Upper lobe of left lung (tissue), 6 donors: ENCODE measurements at regions not wholly inside any gene's neighbourhood (a gene's known extent, or its start where the extent isn't known, plus 50 kb on each side); places are given as distances from the start of the nearest gene placed in this dataset.
"Not testable (repeated sequence)": the region's sequence is repeated elsewhere in the genome, so short reads cannot be mapped to it uniquely, and the experiment has no call there.

Experiments
- ATAC-seq, 2 donors: fragments of 200-7000 bp; cut with Tn5 transposase; one replicate each; pipeline ENCODE4 v1.9.1; 2022; ENCODE audit warnings: mild to moderate bottlenecking in 2 of 2, moderate library complexity in 2 of 2; ENCODE audit not compliant: low FRiP score in 2 of 2
- DNase-seq, 2 donors: peaks; one replicate each; pipeline ENCODE4 v3.0.0-alpha.2; 2019 to 2020
- H3K27ac ChIP-seq, 4 donors: fragments of 200-600 bp; sonication (generic); one replicate each; pipeline ENCODE4 v1.5.1; 2016 to 2019
- H3K27me3 ChIP-seq, 4 donors: fragments of 200-600 bp; sonication (generic); one replicate each; pipeline ENCODE4 v1.5.1; 2017 to 2019
- H3K36me3 ChIP-seq, 4 donors: fragments of 200-600 bp; sonication (generic); one replicate each; pipeline ENCODE4 v1.5.1; 2016 to 2019
- H3K4me1 ChIP-seq, 4 donors: fragments of 200-600 bp; sonication (generic); one replicate each; pipeline ENCODE4 v1.5.1; 2018 to 2019
- H3K4me3 ChIP-seq, 4 donors: fragments of 200-600 bp; sonication (generic); one replicate each; pipeline ENCODE4 v1.5.1; 2017 to 2019; ENCODE audit warnings: mild to moderate bottlenecking in 2 of 4, moderate library complexity in 1 of 4
- H3K9me3 ChIP-seq, 4 donors: fragments of 200-600 bp; sonication (generic); one replicate each; pipeline ENCODE4 v1.5.1; 2018 to 2019
- EP300 ChIP-seq, 4 donors: sonication (generic); formaldehyde crosslinking; IDR thresholded peaks; one replicate each; pipeline ENCODE4 v1.5.1; 2017; ENCODE audit warnings: antibody characterized with exemption in 4 of 4, control low read depth in 2 of 4
- POLR2A ChIP-seq, 4 donors: fragments of 450-650 bp; IDR thresholded peaks; one replicate each; pipeline ENCODE4 v1.5.1; 2016 to 2017; ENCODE audit warnings: antibody characterized with exemption in 4 of 4, mild to moderate bottlenecking in 2 of 4
- POLR2AphosphoS5 ChIP-seq, 2 donors: sonication (generic); formaldehyde crosslinking; IDR thresholded peaks; one replicate each; pipeline ENCODE4 v1.5.1; 2017; ENCODE audit warnings: antibody characterized with exemption in 2 of 2
- WGBS, 2 donors: methylation state at CpG; one replicate each; pipeline ENCODE4 v1.1.5; 2017 to 2018; 5-methylcytosine and 5-hydroxymethylcytosine counted together
- TF ChIP-seq, protein P1 (sequence below), 6 experiments: fragments of 450-650 bp in 4 of 6; fragments of 200-600 bp in 2 of 6; sonication (generic) in 2 of 6; IDR thresholded peaks; one replicate each; pipeline ENCODE4 v1.5.1; 2016 to 2019; ENCODE audit warnings: antibody characterized with exemption in 6 of 6
- donor health status: DM: no; HTN: no; CAD: no; lungs with moderate emphysema.
- donor health status: DM: no; HTN: yes; CAD: no; lungs with severe emphysema.

DNA sequence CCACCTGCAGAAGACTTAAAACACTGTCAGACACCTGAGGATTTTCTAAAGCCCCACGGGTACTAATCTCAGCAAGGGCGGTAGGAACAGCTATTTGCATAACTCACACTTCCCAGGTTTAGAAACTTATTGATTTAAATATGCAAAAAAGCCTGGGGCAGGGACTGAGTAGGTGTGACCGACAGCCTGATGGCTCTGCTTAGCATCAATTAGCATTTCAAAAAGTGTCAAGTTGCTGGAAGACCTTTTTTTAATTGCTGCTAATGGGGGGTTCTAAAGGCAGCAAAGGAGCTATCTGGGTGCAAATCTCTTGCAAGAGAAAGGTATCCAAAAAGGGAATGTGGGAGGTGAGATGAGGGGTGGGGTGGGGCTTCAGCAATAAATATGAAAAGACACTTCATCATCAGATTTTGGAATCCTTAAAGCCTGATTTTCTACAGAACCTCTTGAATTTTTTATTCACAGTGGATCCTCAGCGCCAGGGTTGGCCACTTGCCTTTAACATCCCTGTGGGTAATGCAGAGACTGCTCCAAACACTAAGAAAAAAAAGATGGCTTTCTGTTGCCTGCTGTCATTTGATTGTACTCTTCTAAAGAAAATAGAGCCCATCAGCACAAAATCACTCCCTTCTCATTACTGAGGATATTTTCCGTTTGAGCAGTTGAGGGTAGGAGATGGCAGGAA is 121.1 kb upstream of the RMP24 start:
- H3K27me3 ChIP-seq: no peaks in the 10 kb centered on the region
- H3K4me3 ChIP-seq: no peak overlapping the region
- H3K27ac ChIP-seq: no peak overlapping the region
- no peak for DNase-seq
- TF ChIP-seq POLR2A (IDR thresholded peaks at IDR 0.05) (no peak), EP300 (IDR thresholded peaks at IDR 0.05) (no peak), POLR2AphosphoS5 (IDR thresholded peaks at IDR 0.05) (no peak)
- TF ChIP-seq, protein P1, sequence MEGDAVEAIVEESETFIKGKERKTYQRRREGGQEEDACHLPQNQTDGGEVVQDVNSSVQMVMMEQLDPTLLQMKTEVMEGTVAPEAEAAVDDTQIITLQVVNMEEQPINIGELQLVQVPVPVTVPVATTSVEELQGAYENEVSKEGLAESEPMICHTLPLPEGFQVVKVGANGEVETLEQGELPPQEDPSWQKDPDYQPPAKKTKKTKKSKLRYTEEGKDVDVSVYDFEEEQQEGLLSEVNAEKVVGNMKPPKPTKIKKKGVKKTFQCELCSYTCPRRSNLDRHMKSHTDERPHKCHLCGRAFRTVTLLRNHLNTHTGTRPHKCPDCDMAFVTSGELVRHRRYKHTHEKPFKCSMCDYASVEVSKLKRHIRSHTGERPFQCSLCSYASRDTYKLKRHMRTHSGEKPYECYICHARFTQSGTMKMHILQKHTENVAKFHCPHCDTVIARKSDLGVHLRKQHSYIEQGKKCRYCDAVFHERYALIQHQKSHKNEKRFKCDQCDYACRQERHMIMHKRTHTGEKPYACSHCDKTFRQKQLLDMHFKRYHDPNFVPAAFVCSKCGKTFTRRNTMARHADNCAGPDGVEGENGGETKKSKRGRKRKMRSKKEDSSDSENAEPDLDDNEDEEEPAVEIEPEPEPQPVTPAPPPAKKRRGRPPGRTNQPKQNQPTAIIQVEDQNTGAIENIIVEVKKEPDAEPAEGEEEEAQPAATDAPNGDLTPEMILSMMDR (IDR thresholded peaks at IDR 0.05): no peak
- no peaks in the 10 kb centered on the region for H3K9me3 ChIP-seq
- no peaks in the 10 kb centered on the region for H3K4me1 ChIP-seq
- H3K36me3 ChIP-seq: no peaks in the 10 kb centered on the region
- WGBS, 2 donors: 38 to 56% methylated on average over 5 of the region's 5 CpGs
- ATAC-seq: no peak

DNA sequence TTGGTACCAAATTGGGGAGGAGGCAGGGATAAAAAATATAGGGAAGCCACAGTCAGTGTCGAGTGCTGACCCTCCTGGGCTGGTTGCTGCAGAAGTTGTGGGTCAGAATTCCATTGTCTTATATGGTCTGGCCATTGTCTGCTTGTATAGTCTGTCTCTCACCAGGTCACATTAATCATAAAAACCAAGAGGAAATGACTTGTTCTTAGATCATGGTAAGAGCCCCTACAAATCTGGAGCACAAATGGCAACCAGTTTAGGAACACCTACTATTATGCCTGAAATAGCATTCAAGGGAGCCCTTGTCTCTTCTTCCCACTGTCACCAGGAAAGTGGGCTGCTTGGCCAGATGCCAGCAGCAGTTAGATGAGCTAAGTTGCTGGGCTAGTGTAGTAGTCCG is 119.7 kb upstream of the RMP24 start:
- Histone ChIP-seq H3K4me3 (no peak overlapping the region), H3K27me3 (no peaks in the 10 kb centered on the region), H3K27ac (no peak overlapping the region), H3K9me3 (no peaks in the 10 kb centered on the region), H3K4me1 (no peaks in the 10 kb centered on the region), H3K36me3 (no peaks in the 10 kb centered on the region)
- no peak for DNase-seq
- ATAC-seq: no peak
- TF ChIP-seq POLR2AphosphoS5 (IDR thresholded peaks at IDR 0.05) (no peak), EP300 (IDR thresholded peaks at IDR 0.05) (no peak), POLR2A (IDR thresholded peaks at IDR 0.05) (no peak)
- 68 to 73% methylated on average over 2 of the region's 2 CpGs for WGBS, 2 donors

DNA sequence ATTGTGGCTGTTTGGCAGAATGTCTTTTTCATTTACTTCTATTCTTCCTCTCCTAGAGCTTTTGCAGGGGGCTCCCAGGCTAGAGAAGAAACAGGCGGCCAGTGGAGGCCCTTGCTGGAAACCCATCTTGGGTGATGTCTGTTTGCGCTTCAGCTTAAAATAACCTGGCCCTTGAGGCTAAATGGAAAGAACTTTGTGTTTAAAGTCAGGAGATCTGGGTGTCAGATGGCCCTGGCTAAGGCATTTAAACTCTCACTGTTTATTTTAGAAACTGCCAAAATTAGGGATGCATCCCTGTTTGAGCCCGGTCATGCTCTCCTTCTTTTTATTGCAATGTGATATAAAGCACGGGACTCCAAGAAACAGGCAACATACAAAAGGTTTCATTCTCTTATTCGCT is 118.4 kb upstream of the RMP24 start:
- no peak for ATAC-seq
- H3K27ac ChIP-seq: no peak overlapping the region
- no peaks in the 10 kb centered on the region for H3K36me3 ChIP-seq
- no peak for DNase-seq
- no peak overlapping the region for H3K4me3 ChIP-seq
- TF ChIP-seq POLR2A (IDR thresholded peaks at IDR 0.05) (no peak), EP300 (IDR thresholded peaks at IDR 0.05) (no peak), POLR2AphosphoS5 (IDR thresholded peaks at IDR 0.05) (no peak)
- TF ChIP-seq, protein P1 (IDR thresholded peaks at IDR 0.05): no peak
- no peaks in the 10 kb centered on the region for H3K9me3 ChIP-seq
- no peaks in the 10 kb centered on the region for H3K4me1 ChIP-seq
- H3K27me3 ChIP-seq: no peaks in the 10 kb centered on the region
- WGBS, 2 donors: 87 to 92% methylated on average over 5 of the region's 5 CpGs

DNA sequence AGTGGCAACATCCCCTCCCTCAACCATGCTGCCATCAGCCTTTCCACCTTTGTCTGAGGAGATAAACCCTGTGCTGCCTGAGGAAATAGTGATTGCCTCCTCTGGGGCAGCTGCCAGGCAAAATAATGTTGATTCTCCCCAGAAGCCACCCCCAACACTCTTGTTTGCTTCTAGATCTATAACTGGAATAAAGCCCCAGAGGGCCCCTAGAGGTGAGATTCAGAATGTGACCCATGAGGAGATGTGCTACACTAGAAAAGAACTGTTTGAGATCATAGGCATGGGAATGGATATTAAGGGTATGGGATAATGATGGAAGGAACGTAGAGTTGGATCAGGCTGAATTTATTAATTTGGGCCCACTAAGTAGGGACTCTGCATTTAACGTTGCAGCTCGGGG is 116.3 kb upstream of the RMP24 start:
- Histone ChIP-seq H3K4me1 (no peaks in the 10 kb centered on the region), H3K36me3 (no peaks in the 10 kb centered on the region), H3K4me3 (no peak overlapping the region), H3K27me3 (no peaks in the 10 kb centered on the region), H3K9me3 (no peaks in the 10 kb centered on the region), H3K27ac (no peak overlapping the region)
- ATAC-seq (no peak), DNase-seq (no peak)
- TF ChIP-seq POLR2A (IDR thresholded peaks at IDR 0.05) (no peak), POLR2AphosphoS5 (IDR thresholded peaks at IDR 0.05) (no peak)
- TF ChIP-seq, protein P1 (IDR thresholded peaks at IDR 0.05): no peak
- WGBS, 2 donors: 78 to 94% methylated on average over 3 of the region's 3 CpGs

DNA sequence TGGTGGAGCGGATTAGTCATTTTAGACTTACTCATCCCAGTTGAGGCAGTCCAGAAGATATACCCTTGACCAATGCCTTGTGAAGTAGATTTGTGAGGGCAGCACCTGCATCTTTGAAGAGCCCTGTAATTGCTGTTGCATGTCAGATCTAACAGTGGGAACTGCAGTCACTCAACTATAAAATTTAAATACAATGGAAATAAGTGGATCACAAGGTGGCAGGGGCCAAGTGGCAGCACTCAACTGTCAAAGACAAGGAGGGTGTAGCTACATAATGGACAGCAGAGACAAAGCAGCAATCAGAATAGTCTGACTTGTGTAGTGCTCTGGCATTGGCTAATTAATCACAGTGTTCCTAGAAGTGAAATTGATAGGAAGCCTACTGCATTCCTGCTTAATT is 115.8 kb upstream of the RMP24 start:
- not testable (repeated sequence) for H3K36me3 ChIP-seq, H3K4me3 ChIP-seq, H3K27me3 ChIP-seq, H3K27ac ChIP-seq, H3K4me1 ChIP-seq, ATAC-seq, H3K9me3 ChIP-seq, DNase-seq
- 46 to 53% methylated on average over 1 of the region's 1 CpG for WGBS, 2 donors

DNA sequence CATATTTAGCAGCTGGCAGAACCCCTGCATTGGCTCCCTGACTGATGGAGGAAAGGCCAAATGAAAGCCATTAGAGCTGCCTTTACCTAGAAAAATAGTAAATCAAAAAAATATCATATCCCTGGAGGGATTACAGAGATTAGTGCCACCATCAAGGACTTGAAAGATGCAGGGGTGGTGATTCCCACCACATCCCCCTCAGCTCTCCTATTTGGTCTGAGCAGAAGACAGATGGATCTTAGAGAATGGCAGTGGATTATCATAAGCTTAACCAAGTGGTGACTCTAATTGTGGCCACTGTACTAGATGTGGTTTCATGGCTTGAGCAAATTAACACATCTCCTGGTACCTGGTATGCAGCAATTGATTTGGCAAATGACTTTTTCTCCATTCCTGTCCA is 114.9 kb upstream of the RMP24 start:
- not testable (repeated sequence) for H3K9me3 ChIP-seq, H3K4me3 ChIP-seq, DNase-seq, H3K27ac ChIP-seq, ATAC-seq, H3K36me3 ChIP-seq, H3K4me1 ChIP-seq, H3K27me3 ChIP-seq
